K562 (cell line): ENCODE measurements at regions not wholly inside any gene's neighbourhood (a gene's known extent, or its start where the extent isn't known, plus 50 kb on each side); places are given as distances from the start of the nearest gene placed in this dataset.
"Not testable (repeated sequence)": the region's sequence is repeated elsewhere in the genome, so short reads cannot be mapped to it uniquely, and the experiment has no call there.

Experiments
- ATAC-seq: fragments of 200-7000 bp; cut with Tn5 transposase; 3 replicates; pipeline ENCODE4 v1.9.1; 2020; ENCODE audit warnings: moderate library complexity
- BruUV-seq: library from RNA; stranded (reverse); fragments of 400-500 nt; replicated peaks from 2 replicates; lab custom pipeline; 2021; lab: Mats Ljungman, UMichigan
- CTCF ChIA-PET: fragments of 300-600 bp; formaldehyde crosslinking; extraction: SDS; loops from one replicate; lab custom pipeline; 2021; ENCODE audit warnings: low intra/inter-chr PET ratio; lab: Yijun Ruan, JAX
- POLR2A ChIA-PET: fragments of 300-600, 350-650 bp; sonication (Branson Sonifier 250); formaldehyde crosslinking; extraction: SDS; loops from one replicate; lab custom pipeline; 2021; ENCODE audit warnings: antibody characterized with exemption, inconsistent platforms; lab: Yijun Ruan, JAX
- DNase-seq, 4 experiments: peaks; one replicate each; pipeline versions ENCODE4 v3.0.0 to v3.0.0-alpha.2; 2011 to 2018; ENCODE audit warnings: low spot score in 3 of 4, mixed read lengths in 3 of 4; ENCODE audit errors: extremely low read depth in 1 of 4
- FAIRE-seq: peaks from 2 replicates; lab custom pipeline; 2011; peaks lifted over from hg19 to GRCh38; lab: Jason Lieb, UNC
- H2AFZ ChIP-seq: 2 replicates; pipeline ENCODE4 v1.6.0; 2011; ENCODE audit warnings: low read depth, low read length, control low read depth, inconsistent platforms
- H3K27ac ChIP-seq: fragments of 200-600 bp; 3 replicates; pipeline ENCODE4 v1.8.0; 2011; ENCODE audit warnings: low read depth, mild to moderate bottlenecking, control low read depth, inconsistent platforms, low read length, moderate library complexity, mixed read lengths; ENCODE audit errors: extremely low read depth
- H3K27me3 ChIP-seq, 2 experiments: fragments of 300-600 bp in 1 of 2; 2 replicates in 1 of 2; 3 replicates in 1 of 2; pipeline versions ENCODE4 v1.6.0 to v1.8.0; 2011; ENCODE audit warnings: inconsistent platforms in 2 of 2, low read length in 2 of 2, mild to moderate bottlenecking in 1 of 2, mixed read lengths in 1 of 2, moderate library complexity in 1 of 2; ENCODE audit not compliant: control insufficient read depth in 2 of 2, insufficient read depth in 2 of 2
- H3K36me3 ChIP-seq: fragments of 300-600 bp; 3 replicates; pipeline ENCODE4 v1.8.0; 2011; ENCODE audit warnings: mild to moderate bottlenecking, low read length, inconsistent platforms; ENCODE audit not compliant: control insufficient read depth, insufficient read depth
- H3K4me1 ChIP-seq, 2 experiments: fragments of 200-600 bp in 1 of 2; replicated peaks in 1 of 2; 2 replicates in 1 of 2; 3 replicates in 1 of 2; pipeline versions ENCODE4 v1.5.1 to v1.8.0; 2011; ENCODE audit warnings: inconsistent platforms in 2 of 2, low read length in 2 of 2, mild to moderate bottlenecking in 1 of 2, mixed read lengths in 1 of 2, moderate library complexity in 1 of 2; ENCODE audit not compliant: control insufficient read depth in 2 of 2, insufficient read depth in 2 of 2
- H3K4me2 ChIP-seq: 2 replicates; pipeline ENCODE4 v1.6.1; 2011; ENCODE audit warnings: low read length, control low read depth, inconsistent platforms, mixed read lengths; ENCODE audit not compliant: insufficient read depth
- H3K4me3 ChIP-seq: fragments of 200-600 bp; sonication (generic), shearing (Covaris generic); 2 replicates; pipeline ENCODE4 v1.5.1; 2016; ENCODE audit warnings: control low read depth, inconsistent platforms
- H3K79me2 ChIP-seq: fragments of 200-600 bp; 3 replicates; pipeline ENCODE4 v1.8.0; 2011; ENCODE audit warnings: low read length, inconsistent platforms; ENCODE audit not compliant: control insufficient read depth, insufficient read depth
- H3K9ac ChIP-seq, 2 experiments: 2 replicates each; pipeline versions ENCODE4 v1.6.0 to v1.6.1; 2011; ENCODE audit warnings: low read depth in 2 of 2, low read length in 2 of 2, control low read depth in 1 of 2, inconsistent platforms in 1 of 2, mild to moderate bottlenecking in 1 of 2, mixed read lengths in 1 of 2; ENCODE audit not compliant: insufficient read depth in 1 of 2
- H3K9me1 ChIP-seq: one replicate; pipeline ENCODE4 v1.6.0; 2011; ENCODE audit warnings: inconsistent platforms, mild to moderate bottlenecking, low read length, moderate library complexity; ENCODE audit not compliant: control insufficient read depth, insufficient read depth
- H3K9me3 ChIP-seq: replicated peaks from 2 replicates; pipeline ENCODE4 v1.5.1; 2011; ENCODE audit warnings: low read depth, low read length, inconsistent platforms; ENCODE audit not compliant: control insufficient read depth, insufficient read depth
- H4K20me1 ChIP-seq: replicated peaks from 2 replicates; pipeline ENCODE4 v1.6.1; 2011; ENCODE audit warnings: low read length, inconsistent platforms, mixed read lengths; ENCODE audit not compliant: control insufficient read depth, insufficient read depth
- CTCF ChIP-seq, 3 experiments: IDR thresholded peaks in 2 of 3; conservative IDR thresholded peaks in 1 of 3; 2 replicates each; pipeline ENCODE4 v1.5.1; 2011 to 2012; ENCODE audit warnings: low read length in 3 of 3, mild to moderate bottlenecking in 3 of 3, control low read depth in 2 of 3, improper control_type of control experiment in 1 of 3, inconsistent platforms in 1 of 3, low read depth in 1 of 3, mixed read lengths in 1 of 3, moderate library complexity in 1 of 3; ENCODE audit not compliant: insufficient read depth in 2 of 3
- RAD21 ChIP-seq, 2 experiments: fragments of 250-450 bp in 1 of 2; fragments of 450-650 bp in 1 of 2; sonication (Bioruptor Pico) in 1 of 2; formaldehyde crosslinking in 1 of 2; IDR thresholded peaks in 1 of 2; conservative IDR thresholded peaks in 1 of 2; 2 replicates each; pipeline versions ENCODE4 v1.4.0 to v1.8.0; 2020 to 2022; ENCODE audit warnings: mild to moderate bottlenecking in 2 of 2, moderate library complexity in 1 of 2
- WGBS: fragments of 100-300 bp; shearing (Covaris generic); methylation state at CpG from one replicate; pipeline ENCODE4 v1.1.6; 2016; ENCODE audit warnings: low coverage, mixed read lengths; ENCODE audit not compliant: insufficient coverage; ENCODE audit errors: missing lambda C conversion rate; 5-methylcytosine and 5-hydroxymethylcytosine counted together
- in situ Hi-C: fragments of 300-500 bp; cut with MboI; formaldehyde crosslinking; loops from 4 replicates; pipeline ENCODE4 v1.15.0; 2018; ENCODE audit warnings: inconsistent platforms, mixed read lengths
- intact Hi-C: fragments of 100-400 bp; cut with micrococcal nuclease; formaldehyde crosslinking; loops from 2 replicates; pipeline ENCODE4 v1.14.2; 2022

- CTCF ChIA-PET, H3K9me3 ChIP-seq, intact Hi-C loops, H3K27ac ChIP-seq, ATAC-seq, DNase-seq, H3K9me1 ChIP-seq, H2AFZ ChIP-seq, H3K9ac ChIP-seq, H3K36me3 ChIP-seq, H3K27me3 ChIP-seq, H3K4me3 ChIP-seq, FAIRE-seq, H3K4me2 ChIP-seq, POLR2A ChIA-PET, in situ Hi-C loops, H3K4me1 ChIP-seq, H3K79me2 ChIP-seq, H4K20me1 ChIP-seq, BruUV-seq: not testable (repeated sequence)
- WGBS, result no CpG with 5 or more reads among the region's 1 CpG
Measured at GRCh38 chr2:94584569-94584968, 286.7 kb upstream of the TEKT4 start.

DNA sequence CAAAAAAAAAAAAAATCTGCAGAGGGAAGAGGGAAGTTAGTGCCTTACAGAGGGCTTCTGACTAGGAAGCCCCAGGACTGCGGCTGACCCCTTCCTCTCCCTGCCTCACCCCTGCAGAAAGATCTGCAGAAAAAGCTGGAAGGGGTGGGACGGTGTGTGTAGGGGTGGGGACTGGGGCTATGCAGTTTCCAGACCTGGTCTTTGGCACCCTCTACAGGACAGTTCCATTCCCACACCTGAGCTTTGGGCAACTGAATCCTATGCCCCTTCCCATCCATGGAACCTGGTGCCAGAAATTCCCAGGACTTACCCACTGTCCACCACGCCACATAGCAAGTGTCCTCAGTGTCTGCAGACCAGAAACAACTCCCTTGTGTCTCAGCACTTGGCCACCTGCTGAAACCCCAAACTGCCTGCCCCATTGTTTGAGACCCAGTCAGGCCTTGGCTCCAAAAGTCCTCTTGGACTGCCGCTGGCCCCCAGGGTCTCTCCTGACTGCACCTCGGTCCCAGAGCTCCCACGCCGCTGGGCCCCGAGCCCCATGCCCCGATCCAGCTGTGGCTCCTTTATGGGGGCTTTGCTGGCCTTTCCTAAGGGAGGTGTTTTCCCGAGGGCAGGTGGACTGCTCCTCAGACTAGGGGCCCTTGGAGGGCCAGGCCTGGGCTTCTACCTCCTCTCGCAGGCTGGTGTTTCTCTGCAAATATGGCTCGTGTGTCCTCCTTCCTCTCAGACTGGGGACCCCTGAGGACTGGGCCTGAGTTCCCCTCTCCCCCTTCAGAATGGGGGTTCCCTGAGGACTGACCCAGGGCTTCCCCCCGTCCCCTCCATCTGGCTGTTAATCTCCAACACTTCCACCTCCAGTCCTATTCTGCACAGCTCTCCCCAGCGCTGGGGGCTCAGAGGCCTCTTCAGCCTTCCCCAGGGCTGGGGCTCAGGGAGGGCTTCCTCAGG, 284.9 kb upstream of the TEKT4 start:
- H3K27ac ChIP-seq, H3K27me3 ChIP-seq, CTCF ChIA-PET, POLR2A ChIA-PET, intact Hi-C loops, H3K4me1 ChIP-seq, H3K9me1 ChIP-seq, H3K9me3 ChIP-seq, BruUV-seq, H3K4me2 ChIP-seq, in situ Hi-C loops, FAIRE-seq, H3K4me3 ChIP-seq, H4K20me1 ChIP-seq, H2AFZ ChIP-seq, H3K36me3 ChIP-seq, H3K9ac ChIP-seq, H3K79me2 ChIP-seq, ATAC-seq: not testable (repeated sequence)
- whole genome bisulfite sequencing, result 2% methylated on average over 11 of the region's 14 CpGs
- TF ChIP-seq CTCF (IDR thresholded peaks at IDR 0.05 in 2 of 3, conservative IDR thresholded peaks at IDR 0.05 in 1 of 3; ENCODE audit: insufficient read depth in 2 of 3, low read depth in 1 of 3, low read length in 3 of 3) (peak; percentile 19 to 49 (median 45); a peak in 3 of 6 replicates), RAD21 (CRISPR knock-in tag; conservative IDR thresholded peaks at IDR 0.05 in 1 of 2, IDR thresholded peaks at IDR 0.05 in 1 of 2) (peak; percentile 15 to 31; a peak in 2 of 4 replicates)
- peak; percentile 12 to 63 (median 54) for DNase-seq

GRCh38 chr2:94587042-94587441, 284.2 kb upstream of the TEKT4 start:
- FAIRE-seq, DNase-seq, in situ Hi-C loops, H3K27ac ChIP-seq, ATAC-seq, CTCF ChIA-PET, H3K9me3 ChIP-seq, H2AFZ ChIP-seq, H3K4me3 ChIP-seq, POLR2A ChIA-PET, intact Hi-C loops, H3K9me1 ChIP-seq, H4K20me1 ChIP-seq, H3K36me3 ChIP-seq, H3K9ac ChIP-seq, H3K27me3 ChIP-seq, BruUV-seq, H3K4me2 ChIP-seq, H3K4me1 ChIP-seq, H3K79me2 ChIP-seq: not testable (repeated sequence)
- 0% methylated on average over 5 of the region's 9 CpGs for WGBS
